Pons (tissue), 1 donor: ENCODE measurements at regions not wholly inside any gene's neighbourhood (a gene's known extent, or its start where the extent isn't known, plus 50 kb on each side); places are given as distances from the start of the nearest gene placed in this dataset.
"Not testable (repeated sequence)": the region's sequence is repeated elsewhere in the genome, so short reads cannot be mapped to it uniquely, and the experiment has no call there.

Experiments
- DNase-seq: peaks from one replicate; pipeline ENCODE4 v3.0.0-alpha.2; 2016; ENCODE audit warnings: low spot score

DNA sequence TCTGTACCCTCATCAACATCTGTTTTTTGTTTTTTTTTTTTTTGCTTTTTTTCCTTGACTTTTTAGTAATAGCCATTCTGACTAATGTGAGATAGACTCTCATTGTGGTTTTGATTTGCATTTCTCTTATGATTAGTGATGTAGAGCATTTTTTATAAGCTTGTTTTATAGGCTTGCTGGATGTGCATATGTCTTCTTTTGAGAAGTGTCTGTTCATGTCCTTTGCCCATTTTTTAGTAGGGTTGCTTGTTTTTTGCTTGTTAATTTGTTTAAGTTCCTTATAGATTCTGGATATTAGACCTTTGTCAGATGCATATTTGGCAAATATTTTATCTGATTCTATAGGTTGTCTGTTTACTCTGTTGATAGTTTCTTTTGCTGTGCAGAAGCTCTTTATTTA is 53.5 kb upstream of the FAR1 start:
- DNase-seq = not testable (repeated sequence)

DNA sequence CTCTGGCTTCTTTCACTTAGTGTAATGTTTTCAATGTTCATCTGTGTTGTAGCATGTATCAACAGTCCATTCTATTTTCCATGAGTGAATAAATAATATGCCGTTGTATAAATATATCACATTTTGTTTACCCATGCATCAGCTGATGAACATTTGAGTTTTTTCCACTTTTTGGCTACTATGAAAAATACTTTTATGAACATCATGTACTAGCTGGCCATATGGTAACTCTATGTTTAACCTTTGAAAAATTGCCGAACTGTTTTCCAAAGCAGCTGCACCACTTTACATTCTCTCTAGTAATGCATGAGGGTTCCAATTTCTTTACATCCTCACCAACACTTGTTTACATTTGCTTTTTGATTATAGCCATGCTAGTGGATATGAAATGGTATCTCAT is 59.8 kb upstream of the FAR1 start:
- no peak for DNase-seq

DNA sequence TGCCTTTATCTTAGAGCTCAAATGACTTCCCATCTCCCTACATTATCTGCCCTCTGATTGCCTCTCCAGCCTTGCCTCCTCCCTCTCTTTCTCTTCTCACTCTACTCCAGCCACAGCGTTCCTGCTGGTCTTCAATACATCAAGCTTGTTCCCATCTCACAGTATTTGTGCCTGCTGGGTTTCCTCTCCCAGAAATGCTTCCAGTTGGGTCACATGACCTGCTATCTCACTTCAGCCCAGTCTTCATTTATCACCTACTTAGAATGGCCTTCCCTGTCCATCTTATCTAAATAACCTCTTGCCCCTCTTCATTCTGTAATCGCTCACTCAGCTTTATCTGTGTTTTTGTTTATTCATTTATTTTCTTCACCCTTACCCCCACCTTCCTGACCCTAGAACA is 61.8 kb upstream of the FAR1 start:
- no peak for DNase-seq

DNA sequence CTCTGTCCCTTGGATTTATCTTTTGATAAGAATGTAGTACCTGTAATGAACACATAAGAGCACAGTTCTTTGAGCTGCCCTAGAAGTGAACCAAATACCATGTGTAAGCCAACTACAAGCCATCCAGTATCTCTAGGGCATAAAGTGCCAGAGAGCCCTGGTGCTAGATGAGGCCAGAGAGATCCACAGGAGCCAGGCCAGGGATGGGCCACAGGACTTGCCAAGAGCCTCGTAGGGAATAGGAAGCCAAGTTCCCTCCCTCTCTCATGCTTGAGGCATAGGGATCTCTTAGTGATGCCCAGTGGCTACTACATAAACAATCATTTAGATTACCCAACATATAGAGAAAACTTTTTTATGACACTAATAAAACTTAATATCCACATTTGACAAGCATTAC is 64.8 kb upstream of the FAR1 start:
- DNase-seq = no peak

DNA sequence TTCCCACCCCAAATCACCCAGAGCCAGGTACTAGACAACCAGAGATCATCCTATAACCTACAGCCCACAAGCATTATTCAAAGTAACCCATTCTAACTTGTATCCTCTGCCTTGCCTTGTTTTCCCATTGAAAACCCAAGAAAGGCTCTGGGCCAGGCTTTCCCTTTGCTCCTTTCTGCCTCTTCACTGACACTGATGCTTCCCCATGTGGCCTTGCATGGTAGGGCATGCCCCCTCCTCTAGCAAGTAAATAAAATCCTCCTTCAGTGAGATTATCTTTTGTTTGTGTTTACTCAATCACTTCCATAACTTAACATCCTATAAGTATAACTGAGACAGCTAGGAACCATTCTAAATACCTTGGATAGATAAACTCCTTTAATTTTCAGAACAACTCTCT is 65.6 kb upstream of the FAR1 start:
- DNase-seq = no peak

- peak; percentile 14 for DNase-seq
These were observed 71.7 kb upstream of the FAR1 start for GRCh38 chr11:13596611-13597326.

DNA sequence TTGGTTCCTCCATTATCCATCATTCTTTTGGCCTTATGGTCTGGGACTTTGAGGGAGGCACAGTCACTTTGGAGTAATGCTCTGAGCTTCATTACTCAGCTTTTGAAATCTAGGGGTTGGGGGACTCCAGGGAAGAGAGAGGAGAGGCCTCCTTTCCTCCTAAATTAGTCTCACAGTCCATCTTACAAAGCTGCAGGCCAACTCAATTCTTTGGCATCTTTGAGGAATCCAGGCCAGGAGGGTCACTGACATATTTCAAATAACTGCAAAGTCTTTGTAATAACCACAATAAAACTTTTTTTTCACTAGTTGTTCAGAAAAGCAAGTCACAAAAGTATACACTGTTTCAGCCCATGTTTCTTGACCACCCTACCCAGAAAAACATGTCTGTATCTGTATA is 73.3 kb upstream of the FAR1 start:
- no peak for DNase-seq

DNA sequence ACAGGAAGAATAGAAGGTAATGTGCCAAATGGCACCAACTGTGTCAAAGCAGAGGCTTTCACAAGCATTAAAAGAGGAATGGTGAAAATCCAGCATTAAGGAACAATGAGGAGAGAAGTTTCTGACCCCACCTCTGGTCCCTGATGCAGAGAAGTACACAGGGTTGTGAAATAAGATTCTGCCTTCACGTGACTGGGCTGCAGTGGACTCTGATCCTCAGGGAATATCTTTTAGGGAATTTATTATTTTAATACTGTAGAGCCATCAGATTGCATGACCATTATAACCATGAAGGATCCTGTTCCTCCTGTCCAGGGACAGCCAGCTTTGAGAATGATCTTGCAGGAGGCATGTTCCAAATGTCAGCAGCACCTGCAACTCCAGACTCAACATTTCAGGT is 74.4 kb upstream of the FAR1 start:
- no peak for DNase-seq

GRCh38 chr11:13578514-13579140 is 82.8 kb upstream of the PTH start:
- DNase-seq = no peak

DNA sequence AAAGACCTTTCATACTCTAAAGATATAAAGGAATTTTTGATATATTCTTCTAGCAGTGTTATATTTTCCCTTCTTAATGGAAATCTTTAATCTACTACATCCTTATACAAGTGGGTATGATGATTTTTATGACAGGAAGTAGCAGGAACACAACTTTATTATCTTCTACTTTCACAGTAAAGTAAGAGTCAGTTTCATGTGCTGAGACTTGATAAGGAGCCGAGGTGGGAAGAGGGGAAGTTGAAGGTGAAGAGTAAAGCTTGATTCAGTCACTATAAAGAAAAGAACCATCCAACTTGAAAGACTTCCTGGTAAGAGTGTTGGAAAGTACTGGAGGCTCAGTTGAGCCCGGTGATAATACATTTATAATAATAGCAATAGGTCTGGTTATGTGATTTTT is 82.1 kb upstream of the PTH start:
- DNase-seq = no peak

GRCh38 chr11:13576995-13577394 is 81.2 kb upstream of the PTH start:
- no peak for DNase-seq

DNA sequence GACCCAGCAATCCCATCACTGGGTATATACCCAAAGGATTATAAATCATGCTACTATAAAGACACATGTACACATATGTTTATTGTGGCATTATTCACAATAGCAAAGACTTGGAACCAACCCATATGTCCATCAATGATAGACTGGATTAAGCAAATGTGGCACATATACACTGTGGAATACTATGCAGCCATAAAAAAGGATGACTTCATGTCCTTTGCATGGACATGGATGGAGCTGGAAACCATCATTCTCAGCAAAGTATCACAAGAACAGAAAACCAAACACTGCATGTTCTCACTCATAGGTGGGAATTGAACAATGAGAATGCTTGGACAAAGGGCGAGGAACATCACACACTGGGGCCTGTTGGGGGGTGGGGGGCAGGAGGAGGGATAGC is 79.6 kb upstream of the PTH start:
- DNase-seq = not testable (repeated sequence)

DNA sequence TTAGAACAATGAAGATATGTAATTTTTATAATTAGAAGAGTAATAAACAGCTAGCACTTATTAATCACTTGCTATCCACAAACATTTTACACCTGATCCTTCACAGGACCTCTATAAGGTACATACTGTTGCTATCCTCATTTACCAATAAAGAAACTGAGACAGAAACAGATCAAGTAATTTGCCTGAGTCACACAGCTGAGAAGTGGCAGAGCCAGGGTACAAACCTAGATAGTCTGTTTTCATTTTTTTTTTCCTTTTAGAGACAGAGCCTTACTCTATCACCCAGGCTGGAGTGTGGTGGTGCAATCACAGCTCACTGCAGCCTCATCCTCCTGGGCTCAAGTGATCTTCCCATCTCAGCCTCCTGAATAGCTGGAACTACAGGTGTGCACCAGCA is 71.8 kb upstream of the PTH start:
- no peak for DNase-seq

GRCh38 chr11:13561860-13562259 is 66.1 kb upstream of the PTH start:
- DNase-seq = no peak

DNA sequence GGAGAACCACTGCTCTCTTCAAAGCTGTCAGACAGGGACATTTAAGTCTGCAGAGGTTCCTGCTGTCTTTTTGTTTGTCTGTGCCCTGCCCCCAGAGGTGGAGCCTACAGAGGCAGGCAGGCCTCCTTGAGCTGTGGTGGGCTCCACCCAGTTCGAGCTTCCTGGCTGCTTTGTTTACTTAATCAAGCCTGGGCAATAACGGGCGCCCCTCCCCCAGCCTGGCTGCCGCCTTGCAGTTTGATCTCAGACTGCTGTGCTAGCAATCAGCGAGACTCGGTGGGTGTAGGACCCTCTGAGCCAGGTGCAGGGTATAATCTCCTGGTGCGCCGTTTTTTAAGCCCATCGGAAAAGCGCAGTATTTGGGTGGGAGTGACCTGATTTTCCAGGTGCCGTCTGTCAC is 64.5 kb upstream of the PTH start:
- not testable (repeated sequence) for DNase-seq

- DNase-seq = no peak
These were observed 57.0 kb upstream of the PTH start for GRCh38 chr11:13552784-13553183.

DNA sequence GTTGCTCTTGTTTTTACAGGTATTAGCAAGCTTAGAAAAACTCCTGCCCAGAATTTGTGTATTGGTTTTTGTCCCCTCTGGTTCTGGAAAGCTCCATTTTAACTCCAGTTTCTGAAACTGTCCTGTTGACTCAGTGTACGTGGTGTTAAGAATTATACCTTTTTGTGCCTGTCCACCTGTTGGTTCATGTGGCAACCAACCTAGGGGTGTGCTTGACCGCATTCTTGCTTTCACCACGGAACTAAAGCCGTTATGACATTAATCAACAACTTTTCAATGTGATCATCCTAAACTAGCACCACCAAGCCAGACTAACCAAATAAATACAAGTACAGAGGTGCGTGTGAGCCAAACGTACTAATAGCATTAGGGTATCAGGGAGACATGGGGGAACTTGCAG is 56.0 kb upstream of the PTH start:
- no peak for DNase-seq

DNA sequence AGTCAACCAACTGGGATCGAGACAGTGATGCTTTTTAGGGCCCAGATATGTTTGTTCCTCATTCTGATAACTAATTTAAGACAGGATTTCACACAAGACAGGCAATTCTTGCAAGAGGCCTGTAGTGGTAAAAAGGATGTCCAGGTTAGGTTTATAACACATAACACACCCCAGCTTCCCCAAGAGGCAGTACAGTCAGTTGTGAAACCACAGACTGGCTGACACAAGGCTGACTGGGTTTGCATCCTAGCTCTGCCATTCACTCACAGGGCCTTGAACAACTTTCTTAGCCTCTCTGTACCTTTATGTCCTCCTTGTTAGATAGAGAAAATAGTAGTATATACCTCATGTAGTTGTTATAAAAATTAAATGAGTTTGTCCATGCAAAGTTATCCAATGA is 55.0 kb upstream of the PTH start:
- no peak for DNase-seq

- DNase-seq = not testable (repeated sequence)
These were observed 50.3 kb upstream of the PTH start for GRCh38 chr11:13546092-13546491.
